GM20431 (cell line): ENCODE measurements at regions not wholly inside any gene's neighbourhood (a gene's known extent, or its start where the extent isn't known, plus 50 kb on each side); places are given as distances from the start of the nearest gene placed in this dataset.
"Not testable (repeated sequence)": the region's sequence is repeated elsewhere in the genome, so short reads cannot be mapped to it uniquely, and the experiment has no call there.

Experiments
- in situ Hi-C: fragments of 300-500 bp; cut with MseI, MboI; formaldehyde crosslinking; loops from one replicate; pipeline ENCODE4 v1.15.0; 2020; ENCODE audit warnings: low sequenced_read_pairs; ENCODE audit not compliant: unreplicated experiment

DNA sequence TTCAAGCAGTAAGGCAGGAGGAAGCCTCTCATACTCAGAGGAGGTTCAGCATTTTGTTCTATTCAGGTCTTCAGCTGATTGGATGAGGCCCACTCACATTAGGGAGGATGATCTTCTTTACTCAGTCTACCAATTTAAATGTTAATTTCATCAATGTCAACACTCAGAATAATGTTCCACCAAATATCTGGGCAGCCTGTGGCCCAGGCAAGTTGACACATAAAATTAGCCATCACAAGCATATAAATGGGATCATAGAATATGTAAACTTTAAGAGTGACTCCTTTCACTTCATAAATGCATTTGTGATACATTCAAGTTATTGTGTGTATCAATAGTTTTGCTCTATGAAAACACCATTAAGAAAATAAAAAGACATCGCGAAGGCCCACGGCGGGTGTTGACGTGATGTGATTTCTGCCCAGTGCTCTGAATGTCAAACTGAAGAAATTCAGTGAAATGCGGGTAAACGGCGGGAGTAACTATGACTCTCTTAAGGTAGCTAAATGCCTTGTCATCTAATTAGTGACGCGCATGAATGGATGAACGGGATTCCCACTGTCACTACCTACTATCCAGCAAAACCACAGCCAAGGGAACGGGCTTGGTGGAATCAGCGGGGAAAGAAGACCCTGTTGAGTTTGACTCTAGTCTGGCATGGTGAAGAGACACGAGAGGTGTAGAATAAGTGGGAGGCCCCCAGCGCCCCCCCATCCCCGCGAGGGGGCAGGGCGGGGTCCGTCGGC, 536.1 kb upstream of the AUTS2 start:
- in situ Hi-C loops = no loop called here

DNA sequence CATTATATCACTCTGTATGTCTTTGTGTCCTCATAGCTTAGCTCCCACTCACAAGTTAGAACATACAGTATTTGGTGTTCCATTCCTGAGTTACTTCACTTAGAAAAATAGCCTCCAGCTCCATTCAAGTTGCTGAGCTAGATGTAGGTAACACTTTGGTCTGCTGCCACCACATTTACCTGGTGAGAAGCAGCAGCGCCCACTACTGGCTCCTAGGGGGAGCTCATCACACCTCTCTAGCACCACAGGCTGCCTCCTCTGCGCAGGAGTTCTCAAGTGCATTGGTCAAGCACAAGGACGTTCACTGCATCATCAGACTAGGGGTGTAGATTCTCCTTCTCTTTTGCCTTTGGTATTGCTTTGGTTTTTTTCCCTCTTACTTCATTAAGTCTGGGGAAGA, 530.9 kb upstream of the AUTS2 start:
- in situ Hi-C loops = no loop called here

DNA sequence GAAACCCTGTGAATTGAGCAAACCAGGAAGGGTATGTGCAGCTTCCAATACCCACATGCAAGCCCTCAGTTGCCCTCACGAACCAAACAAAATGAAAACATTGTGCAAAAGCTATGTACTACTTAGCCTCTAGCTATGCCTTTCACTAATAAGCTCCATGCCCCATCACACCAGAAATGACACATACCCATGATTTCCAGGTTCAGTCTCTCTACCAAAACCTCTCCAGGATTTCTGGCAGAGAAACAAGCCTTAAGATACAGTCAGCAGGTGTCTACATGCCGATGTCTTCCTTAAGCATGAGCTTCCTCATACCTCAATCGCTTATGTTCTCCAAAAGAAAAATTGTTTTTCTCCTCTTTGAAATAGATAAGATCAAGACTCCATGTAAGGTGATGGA, 527.8 kb upstream of the AUTS2 start:
- in situ Hi-C loops = no loop called here

DNA sequence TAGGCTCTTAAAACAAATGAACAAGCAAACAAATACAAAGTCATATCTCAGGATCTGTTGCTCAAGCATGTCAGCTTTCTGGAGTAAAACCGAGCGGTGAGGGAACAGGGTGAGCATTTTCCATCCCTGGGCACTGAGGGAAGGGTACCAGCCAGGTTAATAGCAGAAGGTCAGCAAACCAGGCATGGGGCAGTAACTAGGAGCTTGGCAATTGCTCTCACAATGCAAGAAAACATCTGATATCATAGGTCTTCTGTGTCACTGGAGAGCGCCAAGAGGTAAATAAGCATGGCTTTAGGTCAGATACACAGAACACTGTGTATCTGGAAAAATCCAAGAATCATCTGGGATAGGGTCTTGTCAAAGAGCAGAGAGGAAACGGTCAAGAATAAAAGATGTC, 521.7 kb upstream of the AUTS2 start:
- in situ Hi-C loops = no loop called here

DNA sequence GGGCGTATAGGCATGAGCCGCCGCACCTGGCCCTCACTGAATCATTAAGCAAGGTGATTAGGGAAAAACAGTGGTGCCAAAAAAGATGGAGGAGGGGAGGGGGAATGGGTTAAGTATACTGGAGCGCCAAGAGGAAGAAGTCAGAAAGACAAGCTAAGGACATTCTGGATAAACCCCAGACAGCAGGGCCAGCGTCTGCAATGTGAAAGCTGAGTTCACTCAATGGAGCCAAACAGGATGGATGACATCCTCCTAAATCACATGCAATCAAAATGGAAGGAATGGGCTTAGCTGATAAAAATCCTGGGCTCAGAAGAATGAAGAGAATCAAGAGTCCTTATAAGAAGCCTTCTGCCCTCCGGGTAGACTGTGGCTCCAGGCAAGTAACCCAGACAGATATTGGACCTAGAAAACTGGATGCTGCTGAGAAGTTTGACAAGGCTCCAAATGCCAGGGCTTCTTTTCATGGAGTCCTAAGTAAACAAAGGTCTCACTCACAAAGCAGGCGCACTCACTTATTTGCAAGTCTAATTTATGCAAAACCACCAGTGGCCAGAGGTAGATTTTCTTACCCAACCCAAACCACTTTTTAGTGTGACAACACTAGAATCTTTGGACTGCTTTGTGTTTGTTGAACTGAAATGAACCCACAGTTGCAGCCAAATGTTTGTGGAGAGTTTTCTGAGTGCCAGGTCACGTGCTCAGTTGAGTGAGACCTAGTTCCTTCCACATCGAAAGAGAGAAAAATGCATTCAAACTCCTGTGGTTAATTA, 519.1 kb upstream of the AUTS2 start:
- in situ Hi-C loops = no loop called here

DNA sequence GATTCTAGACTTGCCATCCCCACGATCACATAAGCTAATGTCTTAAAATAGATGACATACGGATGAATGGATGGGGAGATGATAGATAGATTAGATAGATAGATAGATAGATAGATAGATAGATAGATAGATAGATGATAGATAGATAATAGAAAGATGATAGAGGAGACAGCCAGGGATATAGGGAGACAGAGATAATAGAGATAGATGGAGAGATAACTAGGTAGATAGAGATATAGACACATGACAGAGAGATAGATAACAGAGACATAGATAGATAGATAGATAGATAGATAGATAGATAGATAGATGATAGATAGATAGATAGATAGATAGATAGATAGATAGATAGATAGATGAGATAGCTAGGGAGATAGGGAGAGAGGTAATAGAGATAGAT, 511.0 kb upstream of the AUTS2 start:
- in situ Hi-C loops = not testable (repeated sequence)

DNA sequence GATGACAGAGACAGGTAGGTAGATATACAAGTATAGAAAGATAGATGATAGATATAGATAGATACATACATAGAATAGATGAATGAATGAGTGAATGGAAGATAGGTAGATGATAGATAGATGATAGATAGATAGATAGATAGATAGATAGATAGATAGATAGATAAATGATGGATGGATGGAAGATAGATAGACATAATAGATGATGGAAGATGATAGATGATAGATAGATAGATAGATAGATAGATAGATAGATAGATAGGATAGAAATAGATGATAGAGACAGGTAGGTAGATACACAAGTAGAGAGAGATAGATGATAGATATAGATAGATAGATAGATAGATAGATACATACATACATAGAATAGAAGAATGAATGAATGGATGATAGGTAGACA, 510.1 kb upstream of the AUTS2 start:
- in situ Hi-C loops = no loop called here

DNA sequence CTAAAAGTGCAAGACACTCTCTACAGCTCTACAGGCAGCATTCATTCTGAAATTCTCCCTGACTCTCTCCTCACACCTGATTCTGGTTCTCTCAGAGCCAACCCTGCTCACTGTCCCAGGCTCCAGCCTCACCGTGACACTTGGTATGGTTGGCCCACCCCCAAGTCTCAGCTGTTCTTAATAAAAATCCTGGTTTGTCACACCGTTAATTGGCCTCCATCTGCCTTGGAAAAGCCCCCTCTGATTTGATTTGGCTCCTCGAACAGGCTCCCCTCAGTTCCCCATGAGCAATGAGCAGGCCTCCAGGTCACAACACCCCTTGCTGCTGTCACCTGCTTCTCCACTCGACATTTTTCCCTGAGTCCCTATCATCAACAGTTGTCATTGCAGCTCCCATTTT, 507.3 kb upstream of the AUTS2 start:
- in situ Hi-C loops = no loop called here

DNA sequence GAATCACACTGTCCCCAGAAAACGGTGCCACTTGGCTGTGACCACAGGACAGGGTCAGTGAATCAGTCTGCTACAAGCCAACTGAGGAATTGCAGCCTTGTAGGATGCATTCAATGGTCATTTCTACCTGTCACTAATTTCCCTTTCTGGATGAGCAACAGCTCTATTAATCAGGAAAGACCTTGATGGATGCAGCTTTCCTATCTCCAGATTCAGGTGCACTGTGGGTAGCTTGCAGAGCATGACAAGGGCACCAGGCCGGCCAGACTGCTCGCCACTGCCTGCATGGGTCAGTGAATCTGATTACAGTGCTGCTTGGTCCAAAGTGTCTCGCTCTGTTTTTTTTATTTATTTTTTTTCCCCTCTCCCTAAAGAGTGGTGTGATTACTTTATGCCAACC, 506.8 kb upstream of the AUTS2 start:
- in situ Hi-C loops = no loop called here

DNA sequence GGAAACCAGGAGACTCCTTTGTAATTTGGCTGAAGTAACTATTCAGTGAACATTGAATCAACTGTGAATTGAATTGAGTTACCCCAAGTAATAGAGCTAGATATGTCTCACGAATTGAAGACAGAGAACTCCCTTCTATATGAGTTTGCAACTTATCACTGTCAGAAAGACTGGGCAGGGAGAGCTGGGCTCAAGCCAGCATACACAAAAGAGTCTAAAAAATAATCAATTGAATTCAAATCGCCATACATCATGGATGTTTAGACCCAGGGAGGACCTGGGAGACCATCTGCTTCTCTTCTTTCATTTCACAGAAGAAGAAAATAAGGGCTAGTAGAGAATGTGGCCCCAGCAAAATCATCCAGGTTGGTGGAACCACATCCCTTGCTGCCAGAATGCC, 503.1 kb upstream of the AUTS2 start:
- in situ Hi-C loops = no loop called here

DNA sequence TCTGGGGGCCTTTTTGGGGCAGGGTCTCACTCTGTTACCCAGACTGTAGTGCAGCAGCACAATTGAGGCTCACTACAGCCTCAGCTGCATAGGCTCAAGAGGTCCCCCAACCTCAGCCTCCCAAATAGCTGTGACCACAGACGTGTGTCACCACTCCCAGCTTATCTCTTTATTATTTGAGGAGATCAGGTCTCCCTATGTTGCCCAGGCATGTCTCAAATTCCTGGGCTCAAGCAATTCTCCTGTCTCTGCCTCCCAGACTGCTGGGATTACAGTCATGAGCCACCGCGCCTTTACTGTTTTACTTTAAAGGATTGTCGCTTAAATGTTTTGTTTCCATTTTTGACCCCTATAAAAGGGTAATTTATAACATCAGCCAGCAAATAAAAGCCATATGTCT, 502.6 kb upstream of the AUTS2 start:
- in situ Hi-C loops = no loop called here

DNA sequence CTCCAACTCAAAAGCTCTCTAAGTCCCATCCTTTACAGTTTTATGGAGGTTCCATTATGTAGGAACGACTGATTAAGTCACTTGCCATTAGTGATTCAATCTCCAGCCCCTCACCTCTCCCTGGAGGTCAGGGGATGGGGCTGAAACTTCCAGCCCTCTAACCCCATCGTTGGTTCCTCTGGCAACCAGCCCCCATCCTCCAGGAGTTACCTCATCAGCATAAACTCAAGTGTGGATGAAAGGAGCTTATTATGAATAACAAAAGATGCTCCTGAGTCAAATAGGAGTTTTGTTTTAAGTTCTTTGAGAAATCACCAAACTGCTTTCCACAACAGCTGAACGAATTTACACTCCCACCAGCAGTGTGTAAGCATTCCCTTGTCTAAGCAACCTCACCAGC, 494.3 kb upstream of the AUTS2 start:
- in situ Hi-C loops = loop anchor here (25.0 kb wide), 1 partner anchor 108 kb away; no protein-coding TSS in a partner anchor

DNA sequence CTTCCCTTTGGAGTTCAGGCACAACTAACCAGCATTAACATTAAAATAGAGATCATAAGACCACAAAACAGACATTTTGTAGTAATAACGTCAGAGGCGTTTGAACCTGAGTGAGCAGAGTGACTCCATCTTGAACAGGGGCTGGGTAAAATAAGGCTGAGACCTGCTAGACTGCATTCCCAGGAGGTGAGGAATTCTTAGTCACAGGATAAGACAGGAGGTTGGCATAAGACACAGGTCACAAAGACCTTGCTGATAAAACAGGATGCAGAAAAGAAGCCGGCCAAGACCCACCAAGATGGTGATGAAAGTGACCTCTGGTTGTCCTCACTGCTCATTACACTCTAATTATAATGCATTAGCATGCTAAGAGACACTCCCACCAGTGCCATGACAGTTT, 493.2 kb upstream of the AUTS2 start:
- in situ Hi-C loops = loop anchor here (25.0 kb wide), 1 partner anchor 107 kb away; no protein-coding TSS in a partner anchor

DNA sequence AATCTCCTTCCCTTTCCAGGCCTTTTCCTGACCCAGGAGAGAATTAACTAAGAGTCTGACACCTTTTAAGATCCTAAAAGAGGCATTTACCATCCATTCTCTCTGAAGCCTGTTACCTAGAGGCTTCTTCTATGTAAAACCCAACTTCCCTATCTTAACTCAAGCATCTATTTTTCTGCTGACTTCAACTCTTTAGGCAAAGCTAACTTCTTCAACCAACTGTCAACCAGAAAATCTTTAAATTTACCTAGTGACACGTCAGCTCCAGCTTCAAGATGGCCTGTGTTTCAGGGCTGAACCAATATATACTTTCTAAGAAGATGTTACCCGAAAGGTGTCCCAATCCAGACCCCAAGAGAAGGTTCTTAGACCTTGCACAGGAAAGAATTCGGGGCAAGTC, 492.3 kb upstream of the AUTS2 start:
- in situ Hi-C loops = loop anchor here (25.0 kb wide), 1 partner anchor 106 kb away; no protein-coding TSS in a partner anchor

DNA sequence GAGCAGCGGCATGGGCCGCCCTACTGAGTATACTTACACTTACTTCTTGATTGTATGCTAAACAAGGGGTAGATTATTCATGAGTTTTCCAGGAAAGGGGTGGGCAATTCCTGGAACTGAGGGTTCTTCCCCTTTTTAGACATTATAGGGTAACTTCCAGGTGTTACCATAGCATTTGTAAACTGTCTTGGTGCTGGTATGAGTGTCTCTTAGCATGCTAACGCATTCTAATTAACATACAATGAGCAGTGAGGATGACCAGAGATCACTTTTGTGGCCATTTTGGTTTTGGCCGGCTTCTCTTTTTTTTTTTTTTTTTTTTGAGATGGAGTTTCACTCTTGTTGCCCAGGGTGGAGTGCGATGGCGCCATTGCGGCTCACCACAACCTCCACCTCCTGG, 491.8 kb upstream of the AUTS2 start:
- in situ Hi-C loops = loop anchor here (25.0 kb wide), 1 partner anchor 106 kb away; no protein-coding TSS in a partner anchor

DNA sequence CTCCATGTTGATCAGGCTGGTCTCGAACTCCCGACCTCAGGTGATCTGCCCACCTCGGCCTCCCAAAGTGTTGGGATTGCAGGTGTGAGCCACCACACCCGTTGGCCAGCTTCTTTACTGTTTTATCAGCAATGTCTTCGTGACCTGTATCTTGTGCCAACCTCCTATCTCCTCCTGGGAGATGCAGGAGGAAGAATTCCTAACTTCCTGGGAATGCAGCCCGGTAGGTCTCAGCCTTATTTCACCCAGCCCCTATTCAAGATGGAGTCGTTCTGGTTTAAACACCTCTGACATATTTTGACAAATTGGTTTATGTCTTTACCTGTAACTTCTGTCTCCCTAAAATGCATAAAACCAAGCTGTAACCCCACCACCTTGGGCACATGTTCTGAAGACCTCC, 491.3 kb upstream of the AUTS2 start:
- in situ Hi-C loops = loop anchor here (25.0 kb wide), 1 partner anchor 105 kb away; no protein-coding TSS in a partner anchor

DNA sequence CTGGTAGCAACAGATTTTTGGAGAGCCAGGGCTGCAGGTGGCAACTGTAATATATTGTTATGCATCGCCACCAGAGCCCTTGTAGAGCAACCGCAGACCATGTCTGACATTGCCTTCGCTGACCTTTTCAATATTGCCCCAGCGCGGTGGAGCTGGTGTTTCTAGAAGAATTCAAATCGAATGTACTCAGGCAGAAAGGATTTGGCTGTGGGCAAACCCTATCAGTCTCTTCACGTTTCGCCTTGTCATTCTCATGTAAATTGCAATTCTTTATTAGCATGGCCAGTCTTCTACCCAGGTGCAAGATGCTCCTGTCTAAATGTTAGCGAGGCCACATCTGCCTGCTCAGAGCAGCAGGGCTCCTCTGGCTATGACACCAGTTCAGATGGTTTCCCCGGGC, 490.2 kb upstream of the AUTS2 start:
- in situ Hi-C loops = loop anchor here (25.0 kb wide), 1 partner anchor 104 kb away; no protein-coding TSS in a partner anchor

DNA sequence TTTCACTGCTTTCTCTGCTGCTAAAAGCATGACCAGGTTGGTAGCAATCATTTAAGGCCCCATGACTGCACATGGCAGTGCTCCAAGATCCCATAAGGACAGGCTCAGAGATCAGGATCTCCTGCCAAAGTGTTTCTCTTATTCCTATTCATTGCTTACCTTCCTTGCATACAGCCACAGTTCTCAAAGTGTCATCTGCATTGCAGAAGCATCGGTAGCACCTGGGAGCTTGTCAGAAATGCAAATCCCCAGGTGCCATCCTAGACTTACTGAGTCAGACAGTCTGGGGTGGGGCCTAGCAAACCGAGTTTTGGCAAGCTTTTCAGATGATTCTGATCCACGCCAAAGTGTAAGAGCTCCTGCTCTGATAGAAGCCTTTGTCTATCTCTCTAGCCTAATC, 489.0 kb upstream of the AUTS2 start:
- in situ Hi-C loops = loop anchor here (25.0 kb wide), 1 partner anchor 103 kb away; no protein-coding TSS in a partner anchor

DNA sequence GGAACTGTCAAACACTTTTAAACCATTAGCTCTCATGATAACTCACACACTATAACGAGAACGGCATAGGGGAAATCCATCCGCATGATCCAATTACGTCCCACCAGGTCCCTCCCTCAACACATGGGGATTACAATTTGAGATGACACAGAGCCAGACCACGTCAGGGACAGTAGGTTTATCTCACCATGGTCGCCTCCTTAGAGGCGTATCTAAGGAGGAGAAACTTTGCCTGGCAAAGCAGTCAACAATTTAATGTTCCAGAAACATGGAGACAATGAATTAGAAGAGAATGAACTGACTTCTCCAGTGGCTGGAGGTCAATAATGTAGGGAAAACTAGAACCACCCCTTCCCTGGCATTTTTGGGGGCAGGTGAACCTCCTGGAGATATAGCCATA, 488.4 kb upstream of the AUTS2 start:
- in situ Hi-C loops = loop anchor here (25.0 kb wide), 1 partner anchor 102 kb away; no protein-coding TSS in a partner anchor

DNA sequence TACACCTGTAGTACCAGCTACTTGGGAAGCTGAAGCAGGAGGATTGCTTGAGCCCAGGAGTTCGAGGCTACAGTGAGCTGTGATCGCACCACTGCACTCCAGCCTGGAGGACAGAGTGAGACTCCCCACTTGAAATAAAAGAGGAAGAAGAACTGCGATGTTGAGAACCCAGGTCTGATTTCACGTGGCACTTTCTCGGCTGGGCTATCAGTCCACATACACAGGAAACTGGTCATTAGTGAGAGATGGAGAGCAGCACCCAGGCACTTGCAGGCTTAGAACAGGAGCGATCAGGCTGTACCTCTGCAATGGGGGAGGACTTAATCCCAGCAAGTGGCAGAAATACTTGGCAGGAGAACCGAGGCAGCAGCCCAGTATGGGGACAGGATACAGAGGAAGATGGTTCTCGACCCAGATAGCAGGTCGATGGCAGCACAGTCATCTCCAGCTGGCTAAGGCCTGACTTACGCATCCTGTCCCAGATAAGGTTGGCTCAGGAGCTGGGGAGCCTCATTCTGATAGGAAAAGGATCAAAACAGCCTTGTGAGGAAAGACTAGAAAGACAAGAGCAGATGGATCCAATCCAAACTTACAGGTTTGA, 487.7 kb upstream of the AUTS2 start:
- in situ Hi-C loops = loop anchor here (25.0 kb wide), 1 partner anchor 102 kb away; no protein-coding TSS in a partner anchor

DNA sequence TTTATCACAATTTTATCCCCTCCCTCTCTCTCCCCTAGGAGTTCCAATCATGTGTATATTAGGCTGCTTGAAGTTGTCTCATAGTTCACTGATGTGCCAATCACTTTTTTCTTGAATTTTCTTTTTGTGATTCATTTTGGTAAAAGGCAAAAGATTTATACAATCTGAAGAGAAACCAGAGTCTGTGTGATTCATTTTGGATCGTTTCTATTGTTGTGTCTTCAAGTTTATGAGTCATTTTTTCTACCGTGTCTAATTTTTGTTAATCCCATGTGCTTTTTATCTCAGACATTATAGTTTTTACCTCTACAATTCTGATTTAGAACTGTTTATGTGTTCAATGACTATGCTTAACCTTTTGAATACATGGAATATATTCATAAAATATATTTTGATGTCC, 483.9 kb upstream of the AUTS2 start:
- in situ Hi-C loops = loop anchor here (25.0 kb wide), 1 partner anchor 98 kb away; no protein-coding TSS in a partner anchor
